Gastrocnemius medialis (tissue), 4 donors: ENCODE measurements at regions not wholly inside any gene's neighbourhood (a gene's known extent, or its start where the extent isn't known, plus 50 kb on each side); places are given as distances from the start of the nearest gene placed in this dataset.

ENCODE experiments used
- CTCF ChIP-seq, 5 experiments: fragments of 450-650 bp in 3 of 5; fragments of 200-600 bp in 2 of 5; sonication (generic) in 2 of 5; IDR thresholded peaks in 4 of 5; conservative IDR thresholded peaks in 1 of 5; 1 replicate in 4 of 5; 2 replicates in 1 of 5; pipeline ENCODE4 v1.5.1; 2016 to 2019; ENCODE audit warnings: antibody characterized with exemption in 5 of 5, mild to moderate bottlenecking in 3 of 5, moderate library complexity in 3 of 5
- POLR2A ChIP-seq, 2 donors: fragments of 450-650 bp; IDR thresholded peaks; one replicate each; pipeline ENCODE4 v1.6.1; 2017; ENCODE audit warnings: antibody characterized with exemption in 2 of 2, mild to moderate bottlenecking in 2 of 2, moderate library complexity in 2 of 2

GRCh38 chr2:100218552-100218951 lies 76.2 kb upstream of the AFF3 start:
- TF ChIP-seq CTCF (IDR thresholded peaks at IDR 0.05 in 4 of 5, conservative IDR thresholded peaks at IDR 0.05 in 1 of 5) (no peak), POLR2A (IDR thresholded peaks at IDR 0.05) (no peak)
